ENCODE measurements at regions not wholly inside any gene's neighbourhood (a gene's known extent, or its start where the extent isn't known, plus 50 kb on each side); places are given as distances from the start of the nearest gene placed in this dataset.

GRCh38 chr3:168330983-168331382 is 235.3 kb upstream of the GOLIM4 start (continued):
- no peak for TF ChIP-seq EZH2phosphoT487 (IDR thresholded peaks at IDR 0.05; ENCODE audit: unreplicated experiment)
- TF ChIP-seq, protein P1, sequence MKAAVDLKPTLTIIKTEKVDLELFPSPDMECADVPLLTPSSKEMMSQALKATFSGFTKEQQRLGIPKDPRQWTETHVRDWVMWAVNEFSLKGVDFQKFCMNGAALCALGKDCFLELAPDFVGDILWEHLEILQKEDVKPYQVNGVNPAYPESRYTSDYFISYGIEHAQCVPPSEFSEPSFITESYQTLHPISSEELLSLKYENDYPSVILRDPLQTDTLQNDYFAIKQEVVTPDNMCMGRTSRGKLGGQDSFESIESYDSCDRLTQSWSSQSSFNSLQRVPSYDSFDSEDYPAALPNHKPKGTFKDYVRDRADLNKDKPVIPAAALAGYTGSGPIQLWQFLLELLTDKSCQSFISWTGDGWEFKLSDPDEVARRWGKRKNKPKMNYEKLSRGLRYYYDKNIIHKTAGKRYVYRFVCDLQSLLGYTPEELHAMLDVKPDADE (IDR thresholded peaks at IDR 0.05): no peak
- TF ChIP-seq NANOG (IDR thresholded peaks at IDR 0.05; ENCODE audit: borderline replicate concordance): no peak
- TF ChIP-seq ZNF114 (CRISPR knock-in tag; IDR thresholded peaks at IDR 0.05): no peak
- TF ChIP-seq JUNB (IDR thresholded peaks at IDR 0.05; ENCODE audit: unreplicated experiment): no peak
- TF ChIP-seq EZH2 (IDR thresholded peaks at IDR 0.05; ENCODE audit: low read depth, unreplicated experiment): no peak
- TF ChIP-seq, protein P2, sequence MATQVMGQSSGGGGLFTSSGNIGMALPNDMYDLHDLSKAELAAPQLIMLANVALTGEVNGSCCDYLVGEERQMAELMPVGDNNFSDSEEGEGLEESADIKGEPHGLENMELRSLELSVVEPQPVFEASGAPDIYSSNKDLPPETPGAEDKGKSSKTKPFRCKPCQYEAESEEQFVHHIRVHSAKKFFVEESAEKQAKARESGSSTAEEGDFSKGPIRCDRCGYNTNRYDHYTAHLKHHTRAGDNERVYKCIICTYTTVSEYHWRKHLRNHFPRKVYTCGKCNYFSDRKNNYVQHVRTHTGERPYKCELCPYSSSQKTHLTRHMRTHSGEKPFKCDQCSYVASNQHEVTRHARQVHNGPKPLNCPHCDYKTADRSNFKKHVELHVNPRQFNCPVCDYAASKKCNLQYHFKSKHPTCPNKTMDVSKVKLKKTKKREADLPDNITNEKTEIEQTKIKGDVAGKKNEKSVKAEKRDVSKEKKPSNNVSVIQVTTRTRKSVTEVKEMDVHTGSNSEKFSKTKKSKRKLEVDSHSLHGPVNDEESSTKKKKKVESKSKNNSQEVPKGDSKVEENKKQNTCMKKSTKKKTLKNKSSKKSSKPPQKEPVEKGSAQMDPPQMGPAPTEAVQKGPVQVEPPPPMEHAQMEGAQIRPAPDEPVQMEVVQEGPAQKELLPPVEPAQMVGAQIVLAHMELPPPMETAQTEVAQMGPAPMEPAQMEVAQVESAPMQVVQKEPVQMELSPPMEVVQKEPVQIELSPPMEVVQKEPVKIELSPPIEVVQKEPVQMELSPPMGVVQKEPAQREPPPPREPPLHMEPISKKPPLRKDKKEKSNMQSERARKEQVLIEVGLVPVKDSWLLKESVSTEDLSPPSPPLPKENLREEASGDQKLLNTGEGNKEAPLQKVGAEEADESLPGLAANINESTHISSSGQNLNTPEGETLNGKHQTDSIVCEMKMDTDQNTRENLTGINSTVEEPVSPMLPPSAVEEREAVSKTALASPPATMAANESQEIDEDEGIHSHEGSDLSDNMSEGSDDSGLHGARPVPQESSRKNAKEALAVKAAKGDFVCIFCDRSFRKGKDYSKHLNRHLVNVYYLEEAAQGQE (IDR thresholded peaks at IDR 0.05; ENCODE audit: unreplicated experiment): no peak

DNA sequence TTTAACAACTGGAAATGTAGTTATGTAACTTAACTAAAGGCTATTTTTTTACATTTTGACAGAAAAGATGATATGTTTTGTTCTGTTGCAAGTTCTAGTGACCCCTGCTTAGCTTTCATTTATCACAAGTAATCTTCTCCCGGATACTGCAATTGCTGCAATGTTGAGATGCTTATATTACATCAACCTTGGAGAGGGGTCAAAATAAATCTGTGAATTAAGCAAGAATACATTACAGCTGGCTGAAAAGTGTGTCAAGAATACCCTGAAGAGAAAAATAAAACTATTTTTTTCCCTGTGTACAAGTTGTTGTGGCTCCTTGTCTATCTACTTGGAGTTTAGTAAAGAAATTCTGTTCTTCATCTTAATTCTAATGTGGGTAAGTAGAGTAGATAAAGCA is 232.1 kb upstream of the GOLIM4 start:
- ATAC-seq: no peak
- Histone ChIP-seq H3F3A (replicated peaks; ENCODE audit: low read depth) (no peaks in the 10 kb centered on the region), H3K9me2 (ENCODE audit: insufficient read depth) (no peaks in the 10 kb centered on the region), H3K4me3 (no peak overlapping the region), H4K20me1 (replicated peaks; ENCODE audit: insufficient read depth) (no peaks in the 10 kb centered on the region), H3K4me2 (no peak overlapping the region), H2AFZ (no peak overlapping the region), H3K4me1 (ENCODE audit: insufficient read depth) (no peaks in the 10 kb centered on the region; the same call in 1 of the 2 replicates), H3K27me3 (ENCODE audit: insufficient read depth) (no peaks in the 10 kb centered on the region), H3K79me2 (replicated peaks; ENCODE audit: insufficient read depth) (no peaks in the 10 kb centered on the region), H3K36me3 (ENCODE audit: insufficient read depth) (no peaks in the 10 kb centered on the region), H3K27ac (ENCODE audit: low read depth) (no peak overlapping the region)
- Mint-ChIP-seq H3K9me3 (no peaks in the 10 kb centered on the region), H3K27me3 (ENCODE audit: insufficient read depth, low read depth, poor library complexity) (peaks cover 2% of the 10 kb centered on the region), H3K4me3 (no peak overlapping the region), H3K4me1 (peaks cover 18% of the 10 kb centered on the region), H3K27ac (no peak overlapping the region), H3K36me3 (ENCODE audit: low read depth) (no peaks in the 10 kb centered on the region)
- DNase-seq (ENCODE audit: low spot score): no peak
- TF ChIP-seq EZH2 (IDR thresholded peaks at IDR 0.05; ENCODE audit: low read depth, unreplicated experiment) (no peak), CREB1 (CRISPR knock-in tag; IDR thresholded peaks at IDR 0.05; ENCODE audit: low read depth) (no peak), EZH2phosphoT487 (IDR thresholded peaks at IDR 0.05; ENCODE audit: unreplicated experiment) (no peak), JUNB (IDR thresholded peaks at IDR 0.05; ENCODE audit: unreplicated experiment) (no peak), STAT1 (IDR thresholded peaks at IDR 0.05; ENCODE audit: unreplicated experiment) (no peak), NANOG (IDR thresholded peaks at IDR 0.05; ENCODE audit: borderline replicate concordance) (no peak), POLR2AphosphoS5 (IDR thresholded peaks at IDR 0.05; ENCODE audit: low read depth) (no peak), ZNF331 (CRISPR knock-in tag; IDR thresholded peaks at IDR 0.05; ENCODE audit: low read depth) (no peak), ZNF114 (CRISPR knock-in tag; IDR thresholded peaks at IDR 0.05) (no peak)
- TF ChIP-seq, protein P3, sequence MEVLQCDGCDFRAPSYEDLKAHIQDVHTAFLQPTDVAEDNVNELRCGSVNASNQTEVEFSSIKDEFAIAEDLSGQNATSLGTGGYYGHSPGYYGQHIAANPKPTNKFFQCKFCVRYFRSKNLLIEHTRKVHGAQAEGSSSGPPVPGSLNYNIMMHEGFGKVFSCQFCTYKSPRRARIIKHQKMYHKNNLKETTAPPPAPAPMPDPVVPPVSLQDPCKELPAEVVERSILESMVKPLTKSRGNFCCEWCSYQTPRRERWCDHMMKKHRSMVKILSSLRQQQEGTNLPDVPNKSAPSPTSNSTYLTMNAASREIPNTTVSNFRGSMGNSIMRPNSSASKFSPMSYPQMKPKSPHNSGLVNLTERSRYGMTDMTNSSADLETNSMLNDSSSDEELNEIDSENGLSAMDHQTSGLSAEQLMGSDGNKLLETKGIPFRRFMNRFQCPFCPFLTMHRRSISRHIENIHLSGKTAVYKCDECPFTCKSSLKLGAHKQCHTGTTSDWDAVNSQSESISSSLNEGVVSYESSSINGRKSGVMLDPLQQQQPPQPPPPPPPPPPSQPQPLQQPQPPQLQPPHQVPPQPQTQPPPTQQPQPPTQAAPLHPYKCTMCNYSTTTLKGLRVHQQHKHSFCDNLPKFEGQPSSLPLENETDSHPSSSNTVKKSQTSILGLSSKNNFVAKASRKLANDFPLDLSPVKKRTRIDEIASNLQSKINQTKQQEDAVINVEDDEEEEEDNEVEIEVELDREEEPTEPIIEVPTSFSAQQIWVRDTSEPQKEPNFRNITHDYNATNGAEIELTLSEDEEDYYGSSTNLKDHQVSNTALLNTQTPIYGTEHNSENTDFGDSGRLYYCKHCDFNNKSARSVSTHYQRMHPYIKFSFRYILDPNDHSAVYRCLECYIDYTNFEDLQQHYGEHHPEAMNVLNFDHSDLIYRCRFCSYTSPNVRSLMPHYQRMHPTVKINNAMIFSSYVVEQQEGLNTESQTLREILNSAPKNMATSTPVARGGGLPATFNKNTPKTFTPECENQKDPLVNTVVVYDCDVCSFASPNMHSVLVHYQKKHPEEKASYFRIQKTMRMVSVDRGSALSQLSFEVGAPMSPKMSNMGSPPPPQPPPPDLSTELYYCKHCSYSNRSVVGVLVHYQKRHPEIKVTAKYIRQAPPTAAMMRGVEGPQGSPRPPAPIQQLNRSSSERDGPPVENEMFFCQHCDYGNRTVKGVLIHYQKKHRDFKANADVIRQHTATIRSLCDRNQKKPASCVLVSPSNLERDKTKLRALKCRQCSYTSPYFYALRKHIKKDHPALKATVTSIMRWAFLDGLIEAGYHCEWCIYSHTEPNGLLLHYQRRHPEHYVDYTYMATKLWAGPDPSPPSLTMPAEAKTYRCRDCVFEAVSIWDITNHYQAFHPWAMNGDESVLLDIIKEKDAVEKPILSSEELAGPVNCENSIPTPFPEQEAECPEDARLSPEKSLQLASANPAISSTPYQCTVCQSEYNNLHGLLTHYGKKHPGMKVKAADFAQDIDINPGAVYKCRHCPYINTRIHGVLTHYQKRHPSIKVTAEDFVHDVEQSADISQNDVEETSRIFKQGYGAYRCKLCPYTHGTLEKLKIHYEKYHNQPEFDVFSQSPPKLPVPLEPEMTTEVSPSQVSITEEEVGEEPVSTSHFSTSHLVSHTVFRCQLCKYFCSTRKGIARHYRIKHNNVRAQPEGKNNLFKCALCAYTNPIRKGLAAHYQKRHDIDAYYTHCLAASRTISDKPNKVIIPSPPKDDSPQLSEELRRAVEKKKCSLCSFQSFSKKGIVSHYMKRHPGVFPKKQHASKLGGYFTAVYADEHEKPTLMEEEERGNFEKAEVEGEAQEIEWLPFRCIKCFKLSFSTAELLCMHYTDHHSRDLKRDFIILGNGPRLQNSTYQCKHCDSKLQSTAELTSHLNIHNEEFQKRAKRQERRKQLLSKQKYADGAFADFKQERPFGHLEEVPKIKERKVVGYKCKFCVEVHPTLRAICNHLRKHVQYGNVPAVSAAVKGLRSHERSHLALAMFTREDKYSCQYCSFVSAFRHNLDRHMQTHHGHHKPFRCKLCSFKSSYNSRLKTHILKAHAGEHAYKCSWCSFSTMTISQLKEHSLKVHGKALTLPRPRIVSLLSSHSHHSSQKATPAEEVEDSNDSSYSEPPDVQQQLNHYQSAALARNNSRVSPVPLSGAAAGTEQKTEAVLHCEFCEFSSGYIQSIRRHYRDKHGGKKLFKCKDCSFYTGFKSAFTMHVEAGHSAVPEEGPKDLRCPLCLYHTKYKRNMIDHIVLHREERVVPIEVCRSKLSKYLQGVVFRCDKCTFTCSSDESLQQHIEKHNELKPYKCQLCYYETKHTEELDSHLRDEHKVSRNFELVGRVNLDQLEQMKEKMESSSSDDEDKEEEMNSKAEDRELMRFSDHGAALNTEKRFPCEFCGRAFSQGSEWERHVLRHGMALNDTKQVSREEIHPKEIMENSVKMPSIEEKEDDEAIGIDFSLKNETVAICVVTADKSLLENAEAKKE (CRISPR knock-in tag; IDR thresholded peaks at IDR 0.05): no peak
- TF ChIP-seq, protein P1 (IDR thresholded peaks at IDR 0.05): no peak

All from GM23338 (cell line).